ENCODE measurements at regions not wholly inside any gene's neighbourhood (a gene's known extent, or its start where the extent isn't known, plus 50 kb on each side); places are given as distances from the start of the nearest gene placed in this dataset.

DNA sequence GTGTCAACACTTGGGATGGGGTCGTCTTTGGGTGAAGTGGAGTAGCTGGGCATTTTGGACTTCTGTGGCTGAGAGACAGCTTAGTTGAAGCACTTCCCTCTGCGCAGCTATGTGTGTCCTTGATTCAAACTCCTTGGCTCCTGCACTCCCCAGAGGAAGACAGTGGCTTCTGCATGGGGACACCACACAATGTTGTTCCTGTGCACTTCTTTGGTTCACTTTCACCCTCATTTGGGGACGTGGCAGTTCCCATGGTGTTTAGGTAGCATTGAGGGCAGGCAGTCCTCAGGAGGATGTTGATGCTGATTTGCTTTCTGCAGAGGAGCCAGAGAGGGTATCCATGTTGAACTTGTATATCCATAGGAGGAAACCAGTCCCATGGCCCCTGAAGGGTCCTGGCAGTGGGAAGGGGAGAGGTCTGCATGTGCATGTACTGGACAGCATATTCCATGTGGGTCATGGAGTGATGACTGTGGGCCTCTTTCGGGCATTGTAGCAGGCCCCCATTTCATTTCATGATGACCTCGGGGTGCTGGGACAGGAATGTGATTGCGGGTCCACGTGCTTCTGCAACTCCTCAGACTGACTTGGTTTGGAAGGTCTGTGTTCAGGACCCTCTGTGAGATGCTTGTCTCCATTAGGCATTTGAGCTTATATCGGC lies 135.4 kb downstream of the SNRPN start:
- Histone ChIP-seq H3K4me2 (ENCODE audit: insufficient read depth in 1 of 2, low read depth in 2 of 2, low read length in 2 of 2) (no peak overlapping the region), H2BK15ac (ENCODE audit: low read length) (no peak overlapping the region), H3K79me2 (ENCODE audit: control insufficient read depth in 1 of 2, insufficient read depth in 2 of 2, low read length in 2 of 2) (peaks cover 0 to 50% of the 10 kb centered on the region in 2 experiments; a peak in 3 of 4 replicates), H3K36me3 (ENCODE audit: control insufficient read depth in 2 of 4, insufficient read depth in 4 of 4, low read length in 3 of 4) (peaks cover 61 to 88% (median 79%) of the 10 kb centered on the region in 4 experiments), H2AFZ (ENCODE audit: low read length) (no peak overlapping the region), H3K9ac (replicated peaks in 1 of 4; ENCODE audit: extremely low read depth in 1 of 4, low read depth in 3 of 4, low read length in 3 of 4) (no peak overlapping the region), H3K23ac (ENCODE audit: insufficient read length) (no peak overlapping the region), H4K20me1 (replicated peaks in 1 of 2; ENCODE audit: control insufficient read depth in 1 of 2, insufficient read depth in 2 of 2, low read length in 2 of 2) (peaks cover 7 to 11% of the 10 kb centered on the region in 2 experiments), H3K14ac (ENCODE audit: insufficient read length) (no peak overlapping the region), H2BK12ac (ENCODE audit: low read depth, low read length) (no peak overlapping the region), H4K5ac (ENCODE audit: insufficient read length, low read depth, low read length) (no peak overlapping the region), H2BK120ac (replicated peaks; ENCODE audit: low read depth, low read length) (no peak overlapping the region), H3K27ac (ENCODE audit: low read depth, low read length) (no peak overlapping the region), H3K4ac (replicated peaks; ENCODE audit: insufficient read length, low read depth, low read length) (no peak overlapping the region), H3K56ac (replicated peaks; ENCODE audit: insufficient read length, low read depth, low read length) (no peak overlapping the region), H3K18ac (ENCODE audit: extremely low read depth, low read length) (no peak overlapping the region), H4K8ac (ENCODE audit: extremely low read depth, insufficient read depth, low read length) (no peak overlapping the region), H2BK20ac (ENCODE audit: low read length) (no peak overlapping the region), H3K4me3 (ENCODE audit: extremely low read depth in 1 of 4, insufficient read depth in 2 of 4, low read depth in 3 of 4, low read length in 4 of 4) (no peak overlapping the region), H3K23me2 (ENCODE audit: low read depth, low read length) (no peaks in the 10 kb centered on the region), H3K4me1 (replicated peaks in 1 of 4; ENCODE audit: control insufficient read depth in 3 of 4, insufficient read depth in 4 of 4, low read length in 3 of 4) (no peaks in the 10 kb centered on the region), H4K91ac (replicated peaks; ENCODE audit: insufficient read length, low read length) (no peak overlapping the region), H3K27me3 (replicated peaks in 1 of 4; ENCODE audit: control insufficient read depth in 3 of 4, extremely low read depth in 1 of 4, insufficient read depth in 3 of 4, low read length in 3 of 4) (no peaks in the 10 kb centered on the region), H2AK5ac (ENCODE audit: low read depth, low read length) (no peak overlapping the region), H3K79me1 (ENCODE audit: low read depth, low read length) (peaks cover 2% of the 10 kb centered on the region; the same call in 1 of the 2 replicates), H2BK5ac (ENCODE audit: low read depth, low read length) (no peak overlapping the region), H3K9me3 (ENCODE audit: insufficient read depth in 2 of 2, low read depth in 1 of 2, low read length in 1 of 2) (peaks cover 28 to 44% of the 10 kb centered on the region in 2 experiments)
- WGBS, 2 experiments (ENCODE audit: extremely low coverage in 1 of 2, insufficient coverage in 1 of 2, insufficient read length in 1 of 2, insufficient replicate concordance in 2 of 2, low coverage in 1 of 2, low lambda C conversion rate in 2 of 2, missing lambda C conversion rate in 1 of 2): 85% methylated on average over 8 of the region's 8 CpGs; no CpG with 5 or more reads in 1 of the 2 experiments
- FAIRE-seq: no peak
- ChIA-PET POLR2A (ENCODE audit: partially characterized antibody) (no interaction called here), CTCF (ENCODE audit: partially characterized antibody) (no interaction called here)
- no peak for DNase-seq (ENCODE audit: low read depth in 1 of 2, low spot score in 2 of 2)
